Tongue (tissue), 1 donor: ENCODE measurements at regions not wholly inside any gene's neighbourhood (a gene's known extent, or its start where the extent isn't known, plus 50 kb on each side); places are given as distances from the start of the nearest gene placed in this dataset.

Experiments
- DNase-seq: peaks from one replicate; pipeline ENCODE4 v3.0.0-alpha.2; 2015

GRCh38 chr2:191738003-191738402, 60.1 kb downstream of the NABP1 start:
- no peak for DNase-seq

- peak; percentile 45 for DNase-seq
These were observed 60.7 kb downstream of the NABP1 start for GRCh38 chr2:191738667-191739066.

- DNase-seq, result peak; percentile 14
These were observed 61.3 kb downstream of the NABP1 start for GRCh38 chr2:191739194-191739593.

- no peak for DNase-seq
These were observed 62.1 kb downstream of the NABP1 start for GRCh38 chr2:191740016-191740419.

GRCh38 chr2:191740759-191741158, 62.8 kb downstream of the NABP1 start:
- DNase-seq, result no peak

GRCh38 chr2:191746346-191747169, 68.6 kb downstream of the NABP1 start:
- DNase-seq, result peak; percentile 80

GRCh38 chr2:191747170-191747530, 69.2 kb downstream of the NABP1 start:
- DNase-seq, result peak; percentile 47

- DNase-seq, result no peak
These were observed 70.1 kb downstream of the NABP1 start for GRCh38 chr2:191748059-191748461.

- no peak for DNase-seq
These were observed 70.7 kb downstream of the NABP1 start for GRCh38 chr2:191748528-191749180.

- DNase-seq, result no peak
These were observed 71.2 kb downstream of the NABP1 start for GRCh38 chr2:191749181-191749540.

GRCh38 chr2:191754103-191754502, 76.2 kb downstream of the NABP1 start:
- DNase-seq, result no peak

- DNase-seq, result peak; percentile 12
These were observed 78.8 kb downstream of the NABP1 start for GRCh38 chr2:191756761-191757160.

- DNase-seq, result peak; percentile 39
These were observed 79.3 kb downstream of the NABP1 start for GRCh38 chr2:191757208-191757607.

- peak; percentile 24 for DNase-seq
These were observed 80.9 kb downstream of the NABP1 start for GRCh38 chr2:191758518-191759507.

GRCh38 chr2:191759680-191760079, 81.7 kb downstream of the NABP1 start:
- no peak for DNase-seq

GRCh38 chr2:191760655-191761262, 82.8 kb downstream of the NABP1 start:
- DNase-seq, result no peak

- no peak for DNase-seq
These were observed 73.8 kb downstream of the CAVIN2 start for GRCh38 chr2:191773136-191773535.

- no peak for DNase-seq
These were observed 69.5 kb downstream of the CAVIN2 start for GRCh38 chr2:191777351-191777750.

- no peak for DNase-seq
These were observed 68.8 kb downstream of the CAVIN2 start for GRCh38 chr2:191778041-191778440.

GRCh38 chr2:191782351-191782750, 64.5 kb downstream of the CAVIN2 start:
- no peak for DNase-seq

- no peak for DNase-seq
These were observed 63.5 kb downstream of the CAVIN2 start for GRCh38 chr2:191783416-191783815.
